ENCODE measurements at regions not wholly inside any gene's neighbourhood (a gene's known extent, or its start where the extent isn't known, plus 50 kb on each side); places are given as distances from the start of the nearest gene placed in this dataset.
"Not testable (repeated sequence)": the region's sequence is repeated elsewhere in the genome, so short reads cannot be mapped to it uniquely, and the experiment has no call there.

GRCh38 chr4:84286048-84286447 is 213.0 kb downstream of the NKX6-1 start:
- no peak for DNase-seq (ENCODE audit: low read depth)

- DNase-seq (ENCODE audit: low read depth) = peak; percentile 24
These were observed 219.4 kb downstream of the NKX6-1 start for GRCh38 chr4:84279678-84280077.

- no peak for DNase-seq (ENCODE audit: low read depth)
These were observed 221.2 kb downstream of the NKX6-1 start for GRCh38 chr4:84277923-84278322.

GRCh38 chr4:84276752-84277151 is 222.3 kb downstream of the NKX6-1 start:
- DNase-seq (ENCODE audit: low read depth) = no peak

GRCh38 chr4:84269536-84270044 is 229.5 kb downstream of the NKX6-1 start:
- DNase-seq (ENCODE audit: low read depth) = no peak

- no peak for DNase-seq (ENCODE audit: low read depth)
These were observed 234.4 kb downstream of the NKX6-1 start for GRCh38 chr4:84264652-84265051.

GRCh38 chr4:84263415-84263814 is 235.7 kb downstream of the NKX6-1 start:
- no peak for DNase-seq (ENCODE audit: low read depth)

GRCh38 chr4:84260495-84260894 is 238.6 kb downstream of the NKX6-1 start:
- DNase-seq (ENCODE audit: low read depth) = no peak

GRCh38 chr4:84258905-84259830 is 239.9 kb downstream of the NKX6-1 start:
- peak; percentile 14 for DNase-seq (ENCODE audit: low read depth)

- DNase-seq (ENCODE audit: low read depth) = no peak
These were observed 244.6 kb downstream of the NKX6-1 start for GRCh38 chr4:84254537-84254936.

GRCh38 chr4:84249521-84249920 is 249.6 kb downstream of the NKX6-1 start:
- DNase-seq (ENCODE audit: low read depth) = no peak

GRCh38 chr4:84245042-84245441 is 254.1 kb downstream of the NKX6-1 start:
- not testable (repeated sequence) for DNase-seq (ENCODE audit: low read depth)

- DNase-seq (ENCODE audit: low read depth) = not testable (repeated sequence)
These were observed 254.7 kb downstream of the NKX6-1 start for GRCh38 chr4:84244346-84244801.

GRCh38 chr4:84243685-84244084 is 255.4 kb downstream of the NKX6-1 start:
- no peak for DNase-seq (ENCODE audit: low read depth)

GRCh38 chr4:84239278-84239845 is 259.7 kb downstream of the NKX6-1 start:
- no peak for DNase-seq (ENCODE audit: low read depth)

- DNase-seq (ENCODE audit: low read depth) = peak; percentile 16
These were observed 260.6 kb downstream of the NKX6-1 start for GRCh38 chr4:84238247-84239090.

GRCh38 chr4:84237008-84237407 is 262.1 kb downstream of the NKX6-1 start:
- DNase-seq (ENCODE audit: low read depth) = peak; percentile 7

GRCh38 chr4:84235126-84235944 is 263.8 kb downstream of the NKX6-1 start:
- DNase-seq (ENCODE audit: low read depth) = no peak

GRCh38 chr4:84232309-84233095 is 266.6 kb downstream of the NKX6-1 start:
- no peak for DNase-seq (ENCODE audit: low read depth)

GRCh38 chr4:84231539-84232055 is 267.5 kb downstream of the NKX6-1 start:
- DNase-seq (ENCODE audit: low read depth) = no peak

Data from M059J (cell line).